ENCODE measurements at regions not wholly inside any gene's neighbourhood (a gene's known extent, or its start where the extent isn't known, plus 50 kb on each side); places are given as distances from the start of the nearest gene placed in this dataset.

DNA sequence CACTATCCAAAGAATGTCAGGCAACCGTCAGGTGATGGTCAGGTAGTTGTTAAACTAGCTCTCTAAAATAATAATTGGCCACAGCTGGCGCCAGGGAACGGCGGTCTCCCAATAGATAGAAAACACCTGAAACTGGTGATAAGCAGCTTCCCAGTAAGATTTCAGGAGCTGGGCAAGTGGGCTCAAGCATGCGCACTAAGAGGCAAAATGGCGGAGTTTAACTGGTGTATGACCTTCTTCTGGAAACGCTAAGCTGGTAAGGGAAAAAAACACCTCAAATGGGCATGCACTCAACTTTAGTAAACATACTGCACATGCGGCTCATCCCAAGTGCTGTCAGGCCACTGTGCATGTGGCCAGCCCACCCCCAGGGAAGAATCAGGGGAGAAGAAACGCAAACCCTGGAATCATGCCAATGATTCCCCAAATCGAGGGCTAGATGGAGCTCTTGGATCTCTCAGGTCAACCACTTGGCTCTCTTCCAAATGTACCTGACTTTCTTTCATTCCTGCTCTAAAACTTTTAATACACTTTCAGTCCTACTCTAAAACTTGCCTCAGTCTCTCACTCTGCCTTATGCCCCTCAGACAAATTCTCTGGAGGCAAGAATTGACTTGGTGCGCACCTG lies 195.0 kb downstream of the ZNF621 start:
- TF ChIP-seq, protein P1, sequence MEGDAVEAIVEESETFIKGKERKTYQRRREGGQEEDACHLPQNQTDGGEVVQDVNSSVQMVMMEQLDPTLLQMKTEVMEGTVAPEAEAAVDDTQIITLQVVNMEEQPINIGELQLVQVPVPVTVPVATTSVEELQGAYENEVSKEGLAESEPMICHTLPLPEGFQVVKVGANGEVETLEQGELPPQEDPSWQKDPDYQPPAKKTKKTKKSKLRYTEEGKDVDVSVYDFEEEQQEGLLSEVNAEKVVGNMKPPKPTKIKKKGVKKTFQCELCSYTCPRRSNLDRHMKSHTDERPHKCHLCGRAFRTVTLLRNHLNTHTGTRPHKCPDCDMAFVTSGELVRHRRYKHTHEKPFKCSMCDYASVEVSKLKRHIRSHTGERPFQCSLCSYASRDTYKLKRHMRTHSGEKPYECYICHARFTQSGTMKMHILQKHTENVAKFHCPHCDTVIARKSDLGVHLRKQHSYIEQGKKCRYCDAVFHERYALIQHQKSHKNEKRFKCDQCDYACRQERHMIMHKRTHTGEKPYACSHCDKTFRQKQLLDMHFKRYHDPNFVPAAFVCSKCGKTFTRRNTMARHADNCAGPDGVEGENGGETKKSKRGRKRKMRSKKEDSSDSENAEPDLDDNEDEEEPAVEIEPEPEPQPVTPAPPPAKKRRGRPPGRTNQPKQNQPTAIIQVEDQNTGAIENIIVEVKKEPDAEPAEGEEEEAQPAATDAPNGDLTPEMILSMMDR (IDR thresholded peaks at IDR 0.05; ENCODE audit: insufficient read depth, low read depth, low read length): no peak
- no peak for TF ChIP-seq EZH2 (IDR thresholded peaks at IDR 0.05; ENCODE audit: insufficient read depth, low read length)
